ENCODE measurements at regions not wholly inside any gene's neighbourhood (a gene's known extent, or its start where the extent isn't known, plus 50 kb on each side); places are given as distances from the start of the nearest gene placed in this dataset.

DNA sequence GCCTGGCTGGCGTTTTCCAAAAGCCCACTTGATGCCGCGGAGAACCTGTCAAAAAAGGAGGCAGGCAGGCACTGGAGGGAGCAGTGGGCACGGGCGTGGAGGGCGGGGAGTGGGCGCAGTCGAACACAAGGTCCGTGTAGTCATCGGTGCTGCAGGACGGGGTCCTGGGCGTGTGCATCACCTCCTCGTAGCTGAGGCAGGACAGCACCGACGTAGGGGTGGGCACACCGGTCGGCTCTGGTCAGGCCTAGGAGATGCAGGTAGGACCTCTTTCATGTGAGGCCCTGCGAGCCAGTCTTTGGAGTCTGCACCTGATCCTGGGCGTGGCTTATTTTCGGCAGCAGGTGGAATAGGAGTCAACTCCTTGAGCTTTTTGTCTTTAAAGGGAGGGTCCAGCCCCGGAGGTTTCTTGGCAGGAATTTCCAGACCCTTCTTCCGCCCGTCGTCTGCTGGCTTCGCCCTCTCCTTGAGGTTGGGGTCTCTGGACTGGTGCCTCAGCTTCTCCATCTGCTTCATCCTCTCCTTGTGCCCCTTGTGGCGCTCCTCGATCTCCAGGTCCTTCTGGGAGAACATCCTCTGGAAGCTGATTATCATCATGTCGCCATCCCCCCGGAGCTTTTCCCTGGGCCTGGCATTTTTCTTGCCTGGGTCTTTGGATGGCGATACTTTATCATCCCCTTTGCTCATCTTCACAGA lies 892.5 kb upstream of the LRRTM1 start:
- DNase-seq (ENCODE audit: low read depth): no peak

DNA sequence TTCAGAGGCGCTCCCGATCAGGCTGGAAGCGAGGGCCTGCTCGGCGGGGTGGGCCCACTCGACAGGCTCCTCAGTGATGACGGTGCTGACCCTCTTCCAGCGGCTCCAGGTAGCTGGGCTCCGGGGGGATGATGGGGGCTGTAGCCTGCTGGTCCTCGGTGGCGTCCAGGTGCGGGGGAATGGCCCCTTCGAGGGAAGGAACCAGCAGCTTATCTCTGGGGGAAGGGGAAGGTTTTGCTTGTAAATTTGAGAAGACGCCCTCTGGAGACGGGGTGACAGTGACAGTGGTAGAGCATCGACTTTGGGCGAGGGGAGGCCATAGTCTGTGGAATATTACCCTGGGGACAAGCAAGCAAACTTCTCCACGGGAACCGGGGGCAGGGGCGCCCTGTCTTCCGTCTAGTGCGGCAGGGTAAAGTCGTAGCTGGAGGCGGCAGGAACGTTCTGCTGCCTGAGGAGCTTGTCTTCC lies 891.9 kb upstream of the LRRTM1 start:
- DNase-seq (ENCODE audit: low read depth): no peak

DNA sequence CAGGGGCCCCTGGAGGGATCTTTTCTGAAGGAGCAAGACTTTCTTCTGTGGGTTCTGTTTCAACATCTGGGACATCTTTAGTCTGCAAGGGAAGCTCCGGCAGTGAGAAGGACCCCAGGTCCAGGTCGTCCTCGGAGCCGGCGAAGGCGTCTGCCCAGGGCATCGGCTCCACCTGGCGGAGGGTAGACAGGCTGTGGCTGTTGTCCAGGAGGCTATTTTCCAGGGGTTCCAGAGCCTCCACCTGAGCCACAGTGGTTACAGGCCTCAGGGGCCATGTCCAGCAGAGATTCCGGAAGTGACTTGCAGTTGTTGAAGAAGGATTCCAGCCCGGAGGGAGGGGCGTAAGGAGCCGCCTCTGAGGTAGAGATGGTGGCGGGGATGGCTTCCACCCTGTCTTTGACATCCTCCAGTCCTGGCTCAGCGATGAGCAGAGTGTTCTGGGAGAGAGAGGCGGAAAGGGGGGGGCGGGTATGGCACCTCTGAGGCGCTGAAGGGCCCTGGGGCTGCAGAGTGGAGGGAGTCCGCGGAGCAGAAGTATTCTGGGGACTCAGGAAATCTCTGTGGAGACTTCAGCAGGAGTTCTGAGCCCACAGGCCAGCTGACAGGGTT lies 891.3 kb upstream of the LRRTM1 start:
- DNase-seq (ENCODE audit: low read depth): no peak

DNA sequence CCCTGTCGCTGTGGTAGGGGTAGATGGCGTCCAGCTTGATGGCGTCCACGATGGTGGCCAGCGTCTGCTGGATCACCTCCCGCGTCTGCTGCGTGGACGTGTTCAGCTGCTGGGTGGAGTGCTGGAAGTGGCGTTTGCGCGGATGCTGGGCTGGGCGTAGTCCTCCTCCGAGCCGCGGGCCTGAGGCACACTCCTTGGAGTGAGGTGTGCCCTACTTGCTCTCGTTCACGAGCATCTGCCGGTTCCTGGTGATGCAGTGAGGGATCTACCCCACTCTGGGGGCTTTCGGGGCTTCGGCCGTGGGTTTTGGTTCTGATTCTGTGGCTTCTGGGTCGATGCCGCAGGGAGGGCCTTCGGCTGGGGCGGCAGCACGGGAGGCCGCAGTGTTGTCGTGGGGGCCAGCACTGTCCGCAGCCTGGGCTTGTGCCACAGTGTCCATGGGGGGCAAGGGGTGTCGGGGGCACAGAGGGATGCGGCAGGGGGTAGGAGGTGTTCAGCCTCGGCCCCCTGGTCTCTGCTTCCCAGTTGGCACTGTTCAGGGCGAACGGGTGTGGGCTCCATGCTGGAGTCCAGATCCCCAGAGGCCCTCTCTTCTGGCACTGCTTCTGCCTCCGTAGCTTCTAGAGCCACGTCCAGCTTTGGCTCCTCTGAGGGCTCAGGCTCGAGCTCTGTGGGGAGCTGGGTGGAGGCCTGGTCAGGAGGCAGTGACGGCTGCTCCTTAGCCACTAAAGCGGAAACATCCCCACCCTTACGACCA lies 890.6 kb upstream of the LRRTM1 start:
- no peak for DNase-seq (ENCODE audit: low read depth)

DNA sequence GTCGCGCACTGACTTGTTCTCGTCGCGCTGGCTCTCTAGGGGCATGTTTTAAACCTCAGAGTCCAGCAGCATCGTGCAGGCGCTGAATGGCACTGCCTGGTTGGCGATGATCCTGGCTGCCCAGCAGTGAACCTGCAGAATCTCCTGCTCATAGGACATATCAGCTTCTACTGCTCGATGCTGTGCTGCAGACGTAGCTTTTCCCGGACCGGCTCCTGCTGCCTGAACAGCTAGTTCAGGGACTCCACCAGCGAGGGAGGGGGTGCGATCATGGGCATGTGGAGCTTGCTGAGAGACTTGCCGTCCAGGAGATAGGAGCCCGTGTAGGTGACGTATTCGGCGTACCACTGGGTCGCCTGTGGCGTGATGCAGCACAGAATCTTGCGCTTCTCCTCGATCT lies 890.0 kb upstream of the LRRTM1 start:
- DNase-seq (ENCODE audit: low read depth): no peak

DNA sequence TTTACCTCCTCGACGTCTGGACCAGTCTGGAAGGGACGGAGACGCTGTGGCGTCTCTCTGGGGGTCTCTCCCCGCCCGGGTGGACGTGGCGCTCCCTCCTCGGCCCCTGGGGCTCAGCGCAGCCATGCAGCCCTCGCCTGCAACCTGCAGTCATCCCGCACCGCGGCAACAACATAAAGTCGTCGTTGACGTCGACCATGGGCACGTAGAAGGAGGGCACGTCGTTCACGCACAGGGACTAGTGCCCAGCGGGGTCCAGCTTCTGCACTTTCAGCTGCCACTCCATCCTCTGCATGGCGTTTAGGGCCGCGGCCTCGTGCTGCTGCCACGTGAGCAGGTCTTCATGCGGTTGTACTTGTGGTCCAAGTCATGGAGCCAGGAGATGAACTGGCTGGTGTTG lies 889.6 kb upstream of the LRRTM1 start:
- DNase-seq (ENCODE audit: low read depth): no peak

DNA sequence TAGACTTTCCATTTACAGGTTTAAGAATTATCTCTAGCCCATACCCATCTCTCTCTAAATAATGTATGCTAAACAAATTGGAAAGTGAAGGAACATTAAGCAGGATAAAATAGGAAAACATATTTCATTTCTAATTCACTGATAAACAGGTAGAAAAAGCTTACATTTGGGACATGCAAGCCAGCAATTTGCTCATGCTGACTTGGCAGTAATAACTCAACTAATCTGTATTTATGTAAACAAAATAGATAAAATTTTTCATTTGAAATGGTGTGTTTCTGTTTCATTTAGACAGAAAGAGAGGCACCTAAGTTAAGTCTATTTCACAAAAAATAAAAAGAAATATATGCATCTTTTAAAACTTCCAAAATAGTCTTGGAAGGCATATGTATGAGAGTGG lies 877.3 kb upstream of the LRRTM1 start:
- no peak for DNase-seq (ENCODE audit: low read depth)

DNA sequence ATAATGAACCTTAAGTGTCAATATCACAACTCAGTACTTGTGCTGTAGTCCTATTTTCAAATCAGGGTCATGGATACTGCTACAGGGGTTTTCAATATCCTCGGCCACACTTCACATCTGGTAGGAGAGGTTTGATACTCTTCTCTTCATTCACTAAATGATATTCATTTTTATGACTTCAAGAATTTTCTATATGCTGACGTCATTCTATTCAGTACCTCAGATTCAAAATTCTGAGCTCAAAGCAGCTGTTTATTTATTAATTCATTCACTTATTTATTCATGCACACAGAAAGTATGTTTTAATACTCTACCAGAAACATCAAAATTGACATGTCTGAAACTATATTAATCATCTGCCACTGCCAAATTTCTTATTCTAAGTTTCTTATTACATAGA lies 866.9 kb upstream of the LRRTM1 start:
- DNase-seq (ENCODE audit: low read depth): no peak

DNA sequence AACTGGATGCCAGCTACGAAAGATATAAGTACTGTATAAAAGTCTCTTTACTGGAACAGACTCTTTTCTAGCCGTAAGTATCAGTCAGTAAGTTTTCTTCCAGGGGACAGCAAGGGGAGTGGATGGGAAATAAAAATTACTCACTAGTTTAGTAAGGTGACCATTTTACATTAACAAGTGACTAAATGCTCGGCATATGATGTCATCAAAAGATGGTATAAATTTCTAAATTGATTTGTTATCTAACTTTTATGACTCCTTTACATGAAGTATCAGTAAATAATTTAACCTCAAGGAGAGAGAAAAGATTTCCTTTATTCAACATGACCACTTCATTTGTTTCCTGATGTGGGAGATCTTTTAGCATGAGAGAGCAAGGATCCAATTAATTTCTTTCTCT lies 859.0 kb upstream of the LRRTM1 start:
- no peak for DNase-seq (ENCODE audit: low read depth)

DNA sequence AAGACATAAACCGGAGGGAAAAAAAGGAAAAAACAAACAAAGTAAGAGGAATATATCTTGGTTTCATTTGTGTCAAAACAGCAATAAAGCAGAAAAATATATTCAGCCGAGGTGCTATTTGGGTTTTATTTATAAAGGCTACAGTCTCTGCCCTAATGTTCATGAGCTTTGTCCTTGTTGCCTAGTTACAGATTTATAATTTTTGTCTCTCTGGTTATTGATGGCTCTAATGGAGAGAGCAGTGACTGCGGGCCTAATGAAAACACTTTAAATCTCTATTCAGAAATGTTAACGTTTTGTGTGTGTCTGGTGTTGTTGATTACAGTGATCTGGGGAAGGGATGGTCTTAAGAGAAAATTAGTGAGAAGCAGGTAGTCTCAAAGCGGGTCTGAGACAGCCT lies 854.0 kb upstream of the LRRTM1 start:
- no peak for DNase-seq (ENCODE audit: low read depth)

DNA sequence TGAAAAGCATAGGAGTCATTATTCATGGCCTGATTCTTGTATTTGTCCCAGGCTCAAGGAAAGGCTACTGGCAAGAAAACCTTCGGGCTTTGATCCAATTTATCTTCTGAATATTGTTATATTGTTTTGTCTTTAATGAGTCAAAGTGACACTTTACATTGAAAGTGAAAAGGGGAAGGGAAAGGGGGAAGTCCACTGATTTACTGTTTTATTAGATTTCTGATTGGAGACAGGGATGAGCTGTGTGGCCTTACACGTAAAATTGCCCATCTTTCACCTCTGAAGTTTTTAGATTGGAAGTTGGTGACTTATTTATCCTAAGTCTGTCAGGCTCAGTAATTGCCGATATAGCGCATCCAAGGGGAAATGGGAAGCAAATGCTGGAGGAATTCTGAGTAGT lies 843.8 kb upstream of the LRRTM1 start:
- no peak for DNase-seq (ENCODE audit: low read depth)

DNA sequence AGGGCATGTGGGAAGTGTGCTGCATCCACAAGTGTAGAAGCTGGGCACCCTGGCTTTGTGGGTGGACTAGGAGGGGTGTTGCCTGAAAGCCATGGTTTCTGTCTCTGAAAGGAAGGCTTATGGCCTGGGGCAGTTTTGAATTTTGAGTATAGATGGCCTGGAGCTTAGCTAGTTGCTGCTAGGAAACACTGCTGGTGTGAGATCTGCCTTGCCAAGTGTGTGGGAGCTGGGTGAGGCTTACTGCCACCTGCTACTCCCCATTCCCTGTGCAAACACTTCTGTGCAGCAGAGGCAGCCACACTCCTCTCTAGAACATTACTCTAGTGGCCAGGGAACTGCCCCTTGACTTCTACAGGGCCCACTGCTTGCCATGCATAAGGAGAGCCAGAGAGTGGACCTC lies 831.7 kb upstream of the LRRTM1 start:
- DNase-seq (ENCODE audit: low read depth): no peak

DNA sequence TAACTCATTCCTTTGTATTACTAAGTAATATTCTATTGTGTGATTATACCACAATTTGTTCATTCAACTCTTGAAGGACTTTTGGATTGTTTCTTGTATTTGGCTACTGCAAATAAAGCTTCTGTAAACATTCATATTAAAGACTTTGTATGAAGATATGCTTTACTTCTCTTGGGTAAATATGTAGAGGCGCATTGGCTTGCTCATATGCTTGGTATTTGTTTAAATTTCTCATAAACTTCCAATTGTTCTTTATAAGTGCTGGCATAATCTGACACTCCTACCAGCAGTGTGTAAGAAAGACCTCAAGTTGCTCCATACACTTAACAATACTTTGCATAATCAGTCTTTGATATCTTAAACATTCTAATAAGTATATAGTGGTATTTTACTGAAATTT lies 792.8 kb upstream of the LRRTM1 start:
- DNase-seq (ENCODE audit: low read depth): no peak

DNA sequence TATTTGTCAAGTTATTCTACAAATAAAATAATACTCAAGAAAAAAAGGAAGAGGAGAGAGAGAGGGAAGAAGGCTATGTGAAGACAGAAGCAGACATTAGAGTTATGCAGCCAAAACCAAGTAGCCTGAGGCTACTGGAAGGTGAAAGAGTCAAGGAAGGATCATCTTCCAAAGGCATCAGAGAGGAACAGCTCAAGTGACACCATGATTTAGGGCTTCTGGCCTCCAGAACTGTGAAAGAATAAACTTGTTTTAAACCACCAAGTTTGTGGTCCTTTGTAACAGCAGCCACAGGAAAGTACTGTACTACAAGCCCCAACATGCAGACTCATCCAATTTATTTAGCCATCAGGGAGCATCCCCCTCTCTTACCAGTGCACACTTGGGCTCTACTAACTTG lies 788.5 kb upstream of the LRRTM1 start:
- no peak for DNase-seq (ENCODE audit: low read depth)

DNA sequence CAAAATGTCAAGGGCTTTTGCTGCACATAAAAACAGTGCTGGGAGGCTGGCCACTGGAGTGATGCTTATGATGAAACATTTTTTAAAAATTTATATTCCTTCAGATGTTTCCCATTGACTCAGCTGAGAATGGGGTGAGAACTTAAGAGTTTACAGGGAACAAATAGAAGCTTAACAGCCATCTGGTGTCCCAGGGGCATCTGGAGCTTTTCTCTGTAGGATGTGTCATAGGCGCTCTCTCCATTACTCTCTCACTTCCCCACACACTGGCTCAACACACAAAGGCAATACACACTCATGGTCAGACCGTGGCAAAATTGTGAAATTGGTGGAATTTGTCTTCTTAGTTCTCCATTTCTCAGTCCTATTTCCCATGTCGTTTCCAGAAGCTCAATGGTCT lies 783.1 kb upstream of the LRRTM1 start:
- DNase-seq (ENCODE audit: low read depth): no peak

DNA sequence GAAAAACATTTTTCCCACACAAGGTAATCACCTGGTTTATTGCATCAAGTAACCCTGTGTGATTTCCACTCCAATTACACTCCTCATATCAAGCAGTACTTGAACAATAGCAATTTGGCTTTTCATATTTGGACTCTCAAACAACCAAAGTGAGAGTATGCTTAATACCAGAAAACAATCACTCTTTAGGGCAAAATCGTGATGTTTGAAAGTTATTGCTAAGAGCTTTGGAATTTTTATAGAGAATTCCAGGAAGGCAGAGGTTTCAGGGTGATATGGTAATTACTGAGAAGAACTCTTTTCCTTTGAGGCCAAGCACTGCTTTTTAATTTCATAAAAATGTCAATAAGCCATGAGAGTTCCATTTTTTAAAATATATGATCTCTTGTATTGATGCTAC lies 779.5 kb upstream of the LRRTM1 start:
- no peak for DNase-seq (ENCODE audit: low read depth)

DNA sequence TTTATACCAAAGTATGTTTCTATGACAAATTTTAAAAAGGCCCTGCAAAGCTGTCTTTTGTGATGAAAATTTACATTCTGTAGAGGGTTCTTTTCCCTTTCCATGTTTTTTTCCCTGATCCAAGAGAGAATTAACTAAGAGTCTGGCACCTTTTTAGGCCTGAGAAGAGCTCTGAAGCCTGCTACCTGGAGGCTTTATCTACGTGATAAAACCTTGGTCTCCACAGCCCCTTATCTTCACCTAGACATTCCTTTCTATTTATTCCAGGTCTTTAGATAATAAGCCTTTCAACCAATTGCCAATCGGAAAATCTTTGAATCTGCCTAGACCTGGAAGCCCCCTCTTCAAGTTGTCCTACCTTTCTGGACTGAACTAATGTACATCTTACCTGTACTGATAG lies 774.1 kb upstream of the LRRTM1 start:
- no peak for DNase-seq (ENCODE audit: low read depth)

DNA sequence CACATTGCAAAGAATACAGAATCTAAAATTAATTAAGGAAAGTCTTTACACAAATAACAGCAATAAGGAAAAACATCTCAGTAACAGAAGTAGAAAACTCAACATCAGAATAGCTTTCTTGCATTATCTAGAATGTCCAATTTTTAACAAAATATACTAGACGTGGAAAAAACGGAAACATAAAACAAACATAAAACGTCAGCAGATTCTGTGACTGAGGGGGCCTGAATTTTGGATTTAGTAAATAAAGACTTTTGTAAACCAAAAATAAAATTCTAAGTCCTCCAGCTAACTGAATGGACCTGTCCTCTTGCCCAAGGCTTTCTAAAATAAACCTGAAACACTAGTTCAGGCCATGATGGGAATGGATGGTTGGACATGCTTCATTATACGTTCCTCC lies 773.5 kb upstream of the LRRTM1 start:
- no peak for DNase-seq (ENCODE audit: low read depth)

DNA sequence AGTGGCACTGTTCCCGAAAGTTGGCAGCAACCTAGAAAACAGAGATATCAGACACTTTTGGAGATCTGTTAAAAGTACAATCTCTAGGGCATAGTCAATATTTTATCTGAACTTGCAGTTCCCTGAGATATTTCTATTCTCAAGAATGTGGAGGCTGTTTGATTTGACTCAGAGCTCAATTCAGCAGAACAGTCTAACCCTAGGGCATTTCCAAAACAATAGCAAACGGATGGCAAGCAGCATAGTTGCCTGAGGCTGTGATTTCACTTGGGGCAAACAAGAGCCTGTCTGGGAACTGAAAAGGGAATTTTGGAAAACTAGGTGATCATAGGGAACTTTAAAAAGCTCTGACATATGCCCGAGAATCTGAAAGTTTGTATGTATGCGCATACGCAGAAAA lies 772.8 kb upstream of the LRRTM1 start:
- DNase-seq (ENCODE audit: low read depth): no peak

DNA sequence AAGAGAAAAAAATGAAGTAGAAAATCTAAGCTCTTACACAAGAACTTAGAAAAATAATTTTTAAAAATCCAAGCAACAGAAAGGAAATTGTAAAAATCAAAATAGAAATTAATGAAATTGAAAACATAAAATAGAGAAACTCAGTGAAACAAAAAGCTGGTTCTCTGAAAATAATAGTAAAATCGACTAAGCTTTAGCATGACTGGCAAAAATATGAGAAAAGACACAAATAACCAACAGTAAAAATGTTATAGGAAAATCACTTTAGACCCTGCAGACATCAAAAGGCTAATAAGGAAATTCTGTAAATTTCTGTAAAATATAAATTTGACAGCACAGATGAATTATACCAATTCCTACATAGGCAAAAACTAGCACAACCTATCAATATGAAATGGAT lies 768.9 kb upstream of the LRRTM1 start:
- no peak for DNase-seq (ENCODE audit: low read depth)

DNA sequence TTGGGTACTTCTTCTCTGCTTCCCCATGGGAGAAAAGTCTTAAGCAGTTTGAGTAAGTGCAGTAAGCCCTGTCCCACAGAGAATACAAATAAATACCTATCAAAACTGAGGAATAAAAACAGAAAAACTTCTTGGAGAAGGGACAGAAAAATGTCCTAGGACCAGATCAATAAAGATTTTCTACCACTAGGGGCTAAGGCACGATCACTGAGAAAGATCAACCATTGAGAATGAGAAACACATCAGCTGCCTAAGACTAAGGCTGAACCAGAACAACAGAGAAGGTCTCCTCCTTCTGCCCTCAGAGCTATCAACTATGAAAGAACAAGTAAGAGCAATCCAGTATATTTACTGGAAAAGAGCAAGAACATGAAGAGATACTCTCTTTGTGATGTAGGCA lies 763.6 kb upstream of the LRRTM1 start:
- no peak for DNase-seq (ENCODE audit: low read depth)

DNA sequence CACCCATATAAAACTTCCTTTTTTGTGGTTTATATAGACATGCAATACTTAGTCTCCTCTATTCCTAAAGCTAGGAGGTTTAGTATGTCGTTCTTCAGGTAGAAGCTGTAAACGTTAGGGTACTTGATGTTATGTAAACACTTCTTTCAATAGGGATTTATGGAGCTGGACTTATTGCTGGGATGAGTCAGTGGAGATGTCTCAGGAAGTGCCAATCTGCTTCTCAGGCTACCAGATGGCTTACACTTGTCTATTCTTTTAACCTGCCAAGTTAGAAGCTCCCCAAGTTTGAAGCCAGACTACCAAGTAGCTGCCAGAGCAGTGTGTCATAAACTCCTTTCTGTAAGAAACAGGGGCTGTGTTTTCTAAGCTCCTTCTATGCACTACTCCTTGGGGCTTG lies 756.5 kb upstream of the LRRTM1 start:
- DNase-seq (ENCODE audit: low read depth): no peak

DNA sequence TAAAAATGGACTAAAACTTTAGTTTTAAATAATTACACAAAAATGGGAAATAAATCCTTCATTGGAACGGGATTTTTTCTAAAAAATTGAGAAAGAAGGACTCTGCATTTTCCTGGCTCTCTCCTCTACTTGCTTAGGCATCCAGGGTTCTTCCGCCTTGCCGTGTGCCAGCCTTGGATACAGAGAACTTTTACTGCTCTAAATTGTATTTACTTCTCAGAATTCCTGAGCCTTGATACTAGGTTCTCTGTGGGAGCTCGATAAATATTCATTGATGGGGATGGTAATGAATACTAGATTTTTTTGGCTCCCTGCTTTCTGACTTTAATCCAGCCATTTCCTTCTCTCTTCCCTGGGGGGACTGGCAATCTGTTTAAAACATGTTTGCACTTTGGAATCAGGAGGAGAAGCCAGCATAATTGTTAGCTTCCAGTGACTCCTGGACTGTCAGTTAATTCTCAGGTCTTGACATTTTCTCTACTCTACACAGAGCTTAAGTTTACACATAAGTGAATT lies 746.1 kb upstream of the LRRTM1 start:
- no peak for DNase-seq (ENCODE audit: low read depth)
